Muscle layer of colon (tissue), 2 donors: ENCODE measurements at regions not wholly inside any gene's neighbourhood (a gene's known extent, or its start where the extent isn't known, plus 50 kb on each side); places are given as distances from the start of the nearest gene placed in this dataset.

Source experiments
- H3K27ac ChIP-seq: one replicate; pipeline ENCODE4 v1.7.0; 2013; ENCODE audit warnings: low read depth, mild to moderate bottlenecking, low read length, moderate library complexity
- H3K27me3 ChIP-seq, 2 donors: one replicate each; pipeline ENCODE4 v1.7.0; 2013; ENCODE audit warnings: low read length in 2 of 2, mild to moderate bottlenecking in 2 of 2; ENCODE audit not compliant: insufficient read depth in 2 of 2, control insufficient read depth in 1 of 2
- H3K36me3 ChIP-seq: one replicate; pipeline ENCODE4 v1.7.0; 2013; ENCODE audit warnings: mild to moderate bottlenecking, low read length; ENCODE audit not compliant: insufficient read depth
- H3K4me1 ChIP-seq: one replicate; pipeline ENCODE4 v1.7.0; 2013; ENCODE audit warnings: mild to moderate bottlenecking, low read length; ENCODE audit not compliant: insufficient read depth
- H3K4me3 ChIP-seq, 2 donors: one replicate each; pipeline ENCODE4 v1.7.0; 2013; ENCODE audit warnings: low read length in 2 of 2, low read depth in 1 of 2, mild to moderate bottlenecking in 1 of 2, moderate library complexity in 1 of 2
- H3K9ac ChIP-seq: one replicate; pipeline ENCODE4 v1.7.0; 2013; ENCODE audit warnings: low read length
- H3K9me3 ChIP-seq: one replicate; pipeline ENCODE4 v1.7.0; 2013; ENCODE audit warnings: mild to moderate bottlenecking, low read length
- donor health status: abdominal sarcoma.
- donor health status: Adenocarcinoma of cecum.

GRCh38 chr12:115470526-115470925, 786.6 kb upstream of the TBX3 start:
- H3K27me3 ChIP-seq = no peaks in the 10 kb centered on the region
- no peaks in the 10 kb centered on the region for H3K9me3 ChIP-seq
- H3K4me1 ChIP-seq = no peaks in the 10 kb centered on the region
- H3K9ac ChIP-seq = no peak overlapping the region
- no peaks in the 10 kb centered on the region for H3K36me3 ChIP-seq
- H3K27ac ChIP-seq = no peak overlapping the region
- no peak overlapping the region for H3K4me3 ChIP-seq

- H3K36me3 ChIP-seq = no peaks in the 10 kb centered on the region
- H3K4me1 ChIP-seq = no peaks in the 10 kb centered on the region
- no peak overlapping the region for H3K9ac ChIP-seq
- no peak overlapping the region for H3K27ac ChIP-seq
- H3K27me3 ChIP-seq = no peaks in the 10 kb centered on the region
- no peaks in the 10 kb centered on the region for H3K9me3 ChIP-seq
- no peak overlapping the region for H3K4me3 ChIP-seq
These were observed 784.1 kb upstream of the TBX3 start for GRCh38 chr12:115468087-115468510.

DNA sequence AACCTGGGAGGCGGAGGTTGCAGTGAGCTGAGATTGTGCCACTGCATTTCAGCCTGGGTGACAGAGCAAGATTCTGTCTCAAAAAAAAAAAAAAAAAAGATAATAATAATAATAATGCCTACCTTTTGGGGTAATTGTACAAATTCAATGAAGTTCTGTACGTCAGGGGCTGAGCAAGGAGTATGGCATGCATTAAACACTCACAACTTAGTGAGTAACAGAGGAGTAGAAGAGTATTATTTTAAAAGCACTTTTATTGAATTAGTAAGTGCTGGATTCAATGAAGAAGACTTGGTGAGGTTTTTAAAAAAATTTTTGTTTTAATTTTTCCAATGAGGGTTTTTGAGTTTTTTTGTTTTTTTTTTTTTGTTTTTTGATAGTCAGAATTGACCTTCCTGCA, 783.6 kb upstream of the TBX3 start:
- Histone ChIP-seq H3K9ac (no peak overlapping the region), H3K27ac (no peak overlapping the region), H3K36me3 (no peaks in the 10 kb centered on the region), H3K27me3 (no peaks in the 10 kb centered on the region), H3K9me3 (no peaks in the 10 kb centered on the region), H3K4me1 (no peaks in the 10 kb centered on the region), H3K4me3 (no peak overlapping the region)

DNA sequence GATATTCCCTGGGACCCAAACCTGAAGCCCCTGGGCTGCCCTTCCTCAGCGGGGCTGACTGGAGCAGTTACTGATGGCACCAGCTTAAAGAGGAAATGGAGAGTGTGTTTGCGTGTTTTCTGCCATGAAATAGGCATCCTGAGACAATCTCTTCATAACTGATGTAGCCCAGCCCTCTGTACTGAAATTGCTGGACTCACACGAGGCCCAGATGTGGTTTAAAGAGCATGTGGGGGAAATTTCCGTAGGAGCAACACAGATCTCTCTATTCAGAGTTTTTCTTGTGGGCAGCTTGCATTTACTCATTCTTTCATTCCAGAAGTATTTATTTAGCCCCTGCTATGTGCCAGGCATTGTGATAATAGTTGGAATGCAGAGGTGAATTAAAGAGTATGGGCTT, 782.1 kb upstream of the TBX3 start:
- Histone ChIP-seq H3K27ac (no peak overlapping the region), H3K9ac (no peak overlapping the region), H3K9me3 (no peaks in the 10 kb centered on the region), H3K27me3 (no peaks in the 10 kb centered on the region), H3K36me3 (no peaks in the 10 kb centered on the region), H3K4me3 (no peak overlapping the region), H3K4me1 (no peaks in the 10 kb centered on the region)

DNA sequence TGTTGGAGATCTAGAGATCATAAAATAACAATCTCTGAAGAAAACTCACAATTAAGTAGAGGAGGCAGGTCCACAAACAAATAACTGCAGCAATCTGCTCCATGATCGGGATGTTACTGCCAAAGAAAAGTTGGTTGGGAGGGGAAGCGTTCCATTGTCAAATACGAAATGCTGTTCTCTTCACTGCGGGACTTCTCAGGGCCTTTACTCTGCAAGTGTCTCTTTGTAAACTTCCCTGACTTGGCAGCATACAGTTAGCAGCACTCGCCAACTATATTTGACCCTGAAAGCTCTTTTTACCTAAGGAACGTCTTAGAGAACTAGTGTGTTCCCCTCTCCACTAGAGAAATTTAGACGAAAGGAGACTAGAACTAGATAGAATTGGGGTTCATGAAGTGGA, 780.7 kb upstream of the TBX3 start:
- no peaks in the 10 kb centered on the region for H3K9me3 ChIP-seq
- H3K9ac ChIP-seq = no peak overlapping the region
- no peak overlapping the region for H3K4me3 ChIP-seq
- no peaks in the 10 kb centered on the region for H3K4me1 ChIP-seq
- no peaks in the 10 kb centered on the region for H3K36me3 ChIP-seq
- H3K27me3 ChIP-seq = no peaks in the 10 kb centered on the region
- H3K27ac ChIP-seq = no peak overlapping the region

DNA sequence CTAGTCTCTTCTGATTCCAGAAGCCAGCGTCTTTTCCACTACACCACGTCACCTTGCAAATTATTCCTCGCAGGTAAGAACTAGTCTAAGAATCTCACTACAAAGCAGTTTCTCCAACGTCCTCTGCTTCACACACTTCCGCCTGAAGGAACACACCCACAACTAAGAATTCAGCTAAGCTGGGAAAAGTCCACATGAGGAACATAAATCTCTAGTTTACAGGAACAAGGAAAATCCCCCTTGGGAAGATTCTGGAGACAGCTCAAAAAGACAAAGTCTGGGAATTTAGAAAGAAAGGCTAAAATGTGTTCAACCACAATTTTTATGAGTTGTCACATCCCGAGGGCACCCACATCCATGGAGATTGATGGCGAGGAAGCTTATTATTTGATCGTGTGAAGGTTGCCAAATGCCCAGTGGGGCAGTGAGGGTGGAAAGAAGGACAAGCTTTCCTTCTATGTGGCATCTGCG, 780.2 kb upstream of the TBX3 start:
- no peak overlapping the region for H3K9ac ChIP-seq
- no peaks in the 10 kb centered on the region for H3K9me3 ChIP-seq
- no peaks in the 10 kb centered on the region for H3K36me3 ChIP-seq
- no peak overlapping the region for H3K4me3 ChIP-seq
- no peaks in the 10 kb centered on the region for H3K27me3 ChIP-seq
- no peaks in the 10 kb centered on the region for H3K4me1 ChIP-seq
- no peak overlapping the region for H3K27ac ChIP-seq

- no peaks in the 10 kb centered on the region for H3K9me3 ChIP-seq
- no peak overlapping the region for H3K4me3 ChIP-seq
- H3K36me3 ChIP-seq = no peaks in the 10 kb centered on the region
- no peak overlapping the region for H3K9ac ChIP-seq
- H3K4me1 ChIP-seq = no peaks in the 10 kb centered on the region
- no peaks in the 10 kb centered on the region for H3K27me3 ChIP-seq
- no peak overlapping the region for H3K27ac ChIP-seq
These were observed 777.4 kb upstream of the TBX3 start for GRCh38 chr12:115461401-115461800.

GRCh38 chr12:115457798-115458197, 773.8 kb upstream of the TBX3 start:
- no peak overlapping the region for H3K4me3 ChIP-seq
- no peaks in the 10 kb centered on the region for H3K4me1 ChIP-seq
- no peaks in the 10 kb centered on the region for H3K9me3 ChIP-seq
- H3K9ac ChIP-seq = no peak overlapping the region
- no peak overlapping the region for H3K27ac ChIP-seq
- peaks cover 0 to 2% of the 10 kb centered on the region in 2 donors for H3K27me3 ChIP-seq
- H3K36me3 ChIP-seq = no peaks in the 10 kb centered on the region

DNA sequence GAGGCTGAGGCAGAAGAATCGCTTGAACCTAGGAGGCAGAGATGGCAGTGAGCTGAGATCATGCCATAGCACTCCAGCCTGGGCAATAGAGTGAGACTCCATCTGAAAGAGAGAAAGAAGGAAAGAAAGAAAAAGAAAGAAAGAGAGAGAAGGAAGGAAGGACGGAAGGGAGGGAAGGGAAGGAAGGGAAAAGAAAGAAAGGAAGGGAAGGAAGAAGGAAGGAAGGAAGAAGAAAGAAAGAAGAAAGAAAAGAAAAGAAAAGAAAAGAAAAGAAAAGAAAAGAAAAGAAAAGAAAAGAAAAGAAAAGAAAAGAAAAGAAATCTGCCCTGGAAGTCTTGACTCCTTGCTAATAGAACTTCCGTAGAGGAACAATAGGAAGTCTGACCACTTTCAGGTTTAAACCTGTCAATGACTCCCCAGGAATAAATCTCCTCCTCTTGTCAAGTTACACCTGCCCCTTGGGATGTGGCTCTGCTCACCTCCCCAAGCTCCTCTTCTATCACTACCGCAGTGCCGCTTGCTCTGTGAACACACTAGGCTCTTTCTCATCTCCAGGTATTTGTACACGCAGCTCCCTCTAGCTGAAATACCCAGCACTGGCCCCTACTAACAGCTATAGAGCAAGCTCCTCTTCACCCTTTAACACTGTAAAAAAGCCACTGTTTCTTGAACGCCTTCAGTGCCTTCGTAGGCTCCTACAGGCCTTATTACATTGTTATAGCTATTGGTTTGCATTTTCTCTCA, 773.1 kb upstream of the TBX3 start:
- Histone ChIP-seq H3K4me1 (no peaks in the 10 kb centered on the region), H3K9ac (no peak overlapping the region), H3K27ac (no peak overlapping the region), H3K36me3 (no peaks in the 10 kb centered on the region), H3K4me3 (no peak overlapping the region), H3K27me3 (peaks cover 4 to 5% of the 10 kb centered on the region in 2 donors), H3K9me3 (no peaks in the 10 kb centered on the region)

DNA sequence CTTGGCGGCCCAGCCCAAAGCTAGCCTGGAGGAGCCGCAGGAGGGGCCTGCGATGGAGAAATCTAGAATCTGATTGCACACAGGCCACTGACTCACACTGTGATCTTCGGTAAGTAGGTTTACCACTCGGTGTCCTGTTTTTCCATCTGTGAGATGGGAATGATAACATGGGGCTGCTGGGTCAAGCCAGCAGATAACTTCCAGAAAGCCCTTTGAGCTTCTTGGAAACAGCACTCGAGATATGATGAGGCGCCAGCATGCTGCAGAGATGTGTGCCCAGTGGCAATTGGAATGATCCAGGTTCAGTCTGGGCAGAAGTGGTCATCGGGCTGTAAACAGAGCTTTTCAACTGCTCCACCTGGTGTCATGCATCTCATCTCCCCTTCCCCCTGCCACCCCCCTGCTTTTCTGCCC, 771.3 kb upstream of the TBX3 start:
- no peak overlapping the region for H3K9ac ChIP-seq
- no peaks in the 10 kb centered on the region for H3K4me1 ChIP-seq
- H3K27me3 ChIP-seq = peaks cover 4 to 19% of the 10 kb centered on the region in 2 donors
- no peak overlapping the region for H3K27ac ChIP-seq
- no peak overlapping the region for H3K4me3 ChIP-seq
- H3K36me3 ChIP-seq = no peaks in the 10 kb centered on the region
- H3K9me3 ChIP-seq = no peaks in the 10 kb centered on the region

GRCh38 chr12:115452751-115453281, 768.8 kb upstream of the TBX3 start:
- no peaks in the 10 kb centered on the region for H3K9me3 ChIP-seq
- no peak overlapping the region for H3K27ac ChIP-seq
- no peak overlapping the region for H3K4me3 ChIP-seq
- peaks cover 4 to 22% of the 10 kb centered on the region in 2 donors for H3K27me3 ChIP-seq
- no peak overlapping the region for H3K9ac ChIP-seq
- no peaks in the 10 kb centered on the region for H3K36me3 ChIP-seq
- H3K4me1 ChIP-seq = no peaks in the 10 kb centered on the region
